ENCODE measurements at regions not wholly inside any gene's neighbourhood (a gene's known extent, or its start where the extent isn't known, plus 50 kb on each side); places are given as distances from the start of the nearest gene placed in this dataset.

GRCh38 chr6:128736780-128737179, 146.2 kb upstream of the LAMA2 start:
- TF ChIP-seq CTCF (conservative IDR thresholded peaks at IDR 0.05; ENCODE audit: low read depth, low read length) (no peak), RCOR1 (IDR thresholded peaks at IDR 0.05; ENCODE audit: insufficient replicate concordance, low read length) (no peak), MAZ (IDR thresholded peaks at IDR 0.05; ENCODE audit: borderline replicate concordance, low read depth, low read length) (no peak), POLR2A (IDR thresholded peaks at IDR 0.05; ENCODE audit: low read depth, low read length) (no peak), SMC3 (IDR thresholded peaks at IDR 0.05; ENCODE audit: low read depth, low read length) (no peak), CEBPB (IDR thresholded peaks at IDR 0.05; ENCODE audit: low read depth, low read length) (no peak), ELK1 (IDR thresholded peaks at IDR 0.05; ENCODE audit: borderline replicate concordance, low read depth, low read length) (no peak), RAD21 (IDR thresholded peaks at IDR 0.05; ENCODE audit: low read length) (no peak), CHD1 (IDR thresholded peaks at IDR 0.05; ENCODE audit: low read depth, low read length) (no peak), RFX5 (IDR thresholded peaks at IDR 0.05; ENCODE audit: low read depth, low read length) (no peak)
